Loucy (cell line): ENCODE measurements at regions not wholly inside any gene's neighbourhood (a gene's known extent, or its start where the extent isn't known, plus 50 kb on each side); places are given as distances from the start of the nearest gene placed in this dataset.

ENCODE experiments used
- H2AFZ ChIP-seq: fragments of 200-600 bp; sonication (generic); 2 replicates; pipeline ENCODE4 v1.6.0; 2016; ENCODE audit warnings: antibody characterized with exemption, mild to moderate bottlenecking, low read length, moderate library complexity
- H3F3A ChIP-seq: fragments of 200-600 bp; 2 replicates; pipeline ENCODE4 v1.6.0; 2016; ENCODE audit warnings: antibody characterized with exemption, low read depth, mild to moderate bottlenecking
- H3K27me3 ChIP-seq: fragments of 200-600 bp; sonication (generic); 2 replicates; pipeline ENCODE4 v1.6.1; 2014; ENCODE audit warnings: low read length, mild to moderate bottlenecking; ENCODE audit not compliant: insufficient read depth, poor library complexity, severe bottlenecking
- H3K36me3 ChIP-seq: fragments of 200-600 bp; sonication (generic); 2 replicates; pipeline ENCODE4 v1.6.1; 2016; ENCODE audit warnings: low read length; ENCODE audit not compliant: insufficient read depth
- H3K4me1 ChIP-seq: fragments of 200-600 bp; sonication (generic); 2 replicates; pipeline ENCODE4 v1.5.1; 2014; ENCODE audit warnings: low read length, mild to moderate bottlenecking; ENCODE audit not compliant: insufficient read depth, poor library complexity, severe bottlenecking
- H3K4me2 ChIP-seq: fragments of 200-600 bp; sonication (generic); 2 replicates; pipeline ENCODE4 v1.6.0; 2014; ENCODE audit warnings: antibody characterized with exemption, low read length, low read depth, mild to moderate bottlenecking; ENCODE audit not compliant: poor library complexity, severe bottlenecking
- H3K4me3 ChIP-seq: fragments of 200-600 bp; sonication (generic); 2 replicates; pipeline ENCODE4 v1.5.1; 2014; ENCODE audit warnings: low read length, mild to moderate bottlenecking, mixed read lengths; ENCODE audit not compliant: poor library complexity, severe bottlenecking
- H3K79me2 ChIP-seq: fragments of 200-600 bp; sonication (generic); 2 replicates; pipeline ENCODE4 v1.6.1; 2014; ENCODE audit warnings: low read length; ENCODE audit not compliant: insufficient read depth
- H3K9ac ChIP-seq: fragments of 200-600 bp; sonication (generic); 2 replicates; pipeline ENCODE4 v1.6.0; 2014; ENCODE audit warnings: mild to moderate bottlenecking, low read depth, low read length, moderate library complexity; ENCODE audit not compliant: poor library complexity, severe bottlenecking
- H3K9me2 ChIP-seq: fragments of 200-600 bp; sonication (generic); replicated peaks from 2 replicates; pipeline ENCODE4 v1.6.1; 2016; ENCODE audit warnings: low read depth, low read length, mixed read lengths
- H3K9me3 ChIP-seq: fragments of 200-600 bp; sonication (generic); 2 replicates; pipeline ENCODE4 v1.6.1; 2014; ENCODE audit warnings: mild to moderate bottlenecking, antibody characterized with exemption, low read length, low read depth; ENCODE audit not compliant: insufficient read depth
- H4K20me1 ChIP-seq: fragments of 200-600 bp; sonication (generic); 2 replicates; pipeline ENCODE4 v1.6.0; 2014; ENCODE audit warnings: antibody characterized with exemption, low read length, mild to moderate bottlenecking; ENCODE audit not compliant: insufficient read depth, poor library complexity, severe bottlenecking
- EZH2phosphoT487 ChIP-seq: fragments of 200-600 bp; IDR thresholded peaks from 2 replicates; pipeline ENCODE4 v1.6.1; 2018; ENCODE audit warnings: antibody characterized with exemption, mild to moderate bottlenecking, moderate library complexity, borderline replicate concordance
- TF ChIP-seq, protein P1 (sequence below): fragments of 200-600 bp; sonication (generic); conservative IDR thresholded peaks from 2 replicates; pipeline ENCODE4 v1.5.1; 2014; ENCODE audit warnings: mild to moderate bottlenecking, antibody characterized with exemption, low read length

DNA sequence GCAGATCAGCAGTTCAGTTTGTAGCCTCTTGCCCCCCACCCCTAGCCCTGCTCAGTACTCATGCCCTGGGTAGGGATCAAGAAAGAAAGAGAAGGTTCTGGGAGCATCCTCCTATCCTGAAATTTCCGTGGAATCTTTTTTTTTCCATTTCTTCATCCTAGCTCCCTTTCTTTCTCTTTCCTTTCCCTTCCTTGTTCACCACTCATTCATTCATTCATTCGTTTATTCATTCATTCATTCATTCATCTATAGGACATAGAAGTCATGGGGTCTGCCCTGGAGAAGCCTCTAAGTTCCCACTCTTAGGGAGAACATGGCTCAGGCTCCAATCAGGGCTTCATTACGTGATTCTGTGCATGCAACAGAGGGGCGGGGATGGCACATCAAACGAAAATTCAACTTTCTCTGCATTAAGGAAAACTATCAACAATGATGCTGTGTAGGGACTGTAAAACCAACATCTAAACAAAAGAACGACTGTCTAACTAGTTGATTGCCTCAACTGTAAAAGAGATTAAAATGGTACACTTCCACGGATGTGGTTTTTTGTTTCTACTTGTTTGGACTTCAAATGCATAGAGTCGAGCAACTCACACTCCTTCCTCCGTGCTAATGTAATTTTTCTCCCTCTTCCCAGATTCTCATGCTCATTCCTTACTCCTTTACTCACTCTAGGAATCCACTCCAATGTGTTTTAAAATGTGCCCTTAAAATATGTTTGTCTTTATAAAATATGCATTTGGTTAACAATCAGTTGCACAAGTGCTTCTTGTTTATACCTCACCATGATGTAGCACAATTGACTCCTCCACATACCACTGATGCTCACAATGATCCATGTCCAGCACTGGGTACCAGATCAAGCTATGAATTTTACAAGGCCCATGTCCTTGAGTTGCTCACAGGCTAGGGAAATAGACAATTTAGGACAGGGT, 101.2 kb upstream of the SLC2A1 start:
- H2AFZ ChIP-seq: no peak overlapping the region
- no peaks in the 10 kb centered on the region for H3K79me2 ChIP-seq
- H3K4me1 ChIP-seq: no peaks in the 10 kb centered on the region
- no peaks in the 10 kb centered on the region for H3K27me3 ChIP-seq
- H4K20me1 ChIP-seq: no peaks in the 10 kb centered on the region
- H3K4me2 ChIP-seq: no peak overlapping the region
- H3K4me3 ChIP-seq: no peak overlapping the region
- H3K9me2 ChIP-seq: no peaks in the 10 kb centered on the region
- H3K9ac ChIP-seq: no peak overlapping the region
- TF ChIP-seq, protein P1, sequence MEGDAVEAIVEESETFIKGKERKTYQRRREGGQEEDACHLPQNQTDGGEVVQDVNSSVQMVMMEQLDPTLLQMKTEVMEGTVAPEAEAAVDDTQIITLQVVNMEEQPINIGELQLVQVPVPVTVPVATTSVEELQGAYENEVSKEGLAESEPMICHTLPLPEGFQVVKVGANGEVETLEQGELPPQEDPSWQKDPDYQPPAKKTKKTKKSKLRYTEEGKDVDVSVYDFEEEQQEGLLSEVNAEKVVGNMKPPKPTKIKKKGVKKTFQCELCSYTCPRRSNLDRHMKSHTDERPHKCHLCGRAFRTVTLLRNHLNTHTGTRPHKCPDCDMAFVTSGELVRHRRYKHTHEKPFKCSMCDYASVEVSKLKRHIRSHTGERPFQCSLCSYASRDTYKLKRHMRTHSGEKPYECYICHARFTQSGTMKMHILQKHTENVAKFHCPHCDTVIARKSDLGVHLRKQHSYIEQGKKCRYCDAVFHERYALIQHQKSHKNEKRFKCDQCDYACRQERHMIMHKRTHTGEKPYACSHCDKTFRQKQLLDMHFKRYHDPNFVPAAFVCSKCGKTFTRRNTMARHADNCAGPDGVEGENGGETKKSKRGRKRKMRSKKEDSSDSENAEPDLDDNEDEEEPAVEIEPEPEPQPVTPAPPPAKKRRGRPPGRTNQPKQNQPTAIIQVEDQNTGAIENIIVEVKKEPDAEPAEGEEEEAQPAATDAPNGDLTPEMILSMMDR: no peak
- no peak for TF ChIP-seq EZH2phosphoT487
- H3F3A ChIP-seq: no peaks in the 10 kb centered on the region
- H3K36me3 ChIP-seq: no peaks in the 10 kb centered on the region
- no peaks in the 10 kb centered on the region for H3K9me3 ChIP-seq

DNA sequence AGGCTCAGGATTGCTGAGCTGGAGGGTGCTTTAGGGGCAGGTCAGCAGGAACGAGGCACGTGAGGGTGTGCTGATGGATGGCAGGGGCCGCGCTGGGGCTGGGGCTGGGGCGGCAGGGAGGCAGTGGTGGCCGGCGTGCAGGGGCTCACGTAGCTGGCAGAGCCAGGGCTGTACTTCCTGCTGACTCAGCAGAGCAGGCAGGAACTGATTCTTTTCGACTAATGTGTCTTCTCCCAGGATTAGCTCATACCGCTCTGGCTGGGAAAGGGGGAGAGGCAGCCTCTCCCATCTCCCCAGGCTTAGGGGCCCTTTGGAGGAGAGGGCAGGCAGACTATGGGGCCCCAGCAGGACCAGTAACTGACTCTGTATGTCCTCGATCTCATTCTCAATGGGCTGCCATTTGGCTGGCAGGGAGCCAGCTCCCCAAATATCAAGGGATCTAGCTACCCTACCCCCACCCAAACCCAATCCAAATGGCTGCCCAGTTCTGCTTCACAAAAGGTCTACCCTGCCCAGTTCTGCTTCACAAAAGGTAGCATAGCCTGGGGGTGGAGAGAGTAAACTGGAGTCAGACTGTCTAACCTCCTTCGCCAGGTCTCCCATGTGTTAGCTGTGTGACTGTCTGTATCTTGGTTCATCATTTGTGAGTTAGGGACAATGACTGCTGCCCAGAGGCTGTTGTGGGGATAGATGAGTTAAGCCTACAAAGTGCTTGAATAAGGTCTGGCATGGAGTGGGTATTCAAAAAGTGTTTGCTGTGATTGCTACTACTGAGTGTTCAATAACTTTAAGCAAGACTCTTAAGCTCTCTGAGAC, 100.1 kb upstream of the SLC2A1 start:
- no peaks in the 10 kb centered on the region for H3K4me1 ChIP-seq
- no peaks in the 10 kb centered on the region for H3K9me2 ChIP-seq
- H3K36me3 ChIP-seq: no peaks in the 10 kb centered on the region
- H3K4me3 ChIP-seq: no peak overlapping the region
- no peaks in the 10 kb centered on the region for H4K20me1 ChIP-seq
- H3K27me3 ChIP-seq: no peaks in the 10 kb centered on the region
- peak overlapping the region; percentile 15; the same call in 1 of the 2 replicates for H2AFZ ChIP-seq
- H3K9me3 ChIP-seq: no peaks in the 10 kb centered on the region
- no peaks in the 10 kb centered on the region for H3K79me2 ChIP-seq
- no peak overlapping the region for H3K4me2 ChIP-seq
- no peaks in the 10 kb centered on the region for H3F3A ChIP-seq
- TF ChIP-seq EZH2phosphoT487: no peak
- TF ChIP-seq, protein P1: no peak
- H3K9ac ChIP-seq: no peak overlapping the region

DNA sequence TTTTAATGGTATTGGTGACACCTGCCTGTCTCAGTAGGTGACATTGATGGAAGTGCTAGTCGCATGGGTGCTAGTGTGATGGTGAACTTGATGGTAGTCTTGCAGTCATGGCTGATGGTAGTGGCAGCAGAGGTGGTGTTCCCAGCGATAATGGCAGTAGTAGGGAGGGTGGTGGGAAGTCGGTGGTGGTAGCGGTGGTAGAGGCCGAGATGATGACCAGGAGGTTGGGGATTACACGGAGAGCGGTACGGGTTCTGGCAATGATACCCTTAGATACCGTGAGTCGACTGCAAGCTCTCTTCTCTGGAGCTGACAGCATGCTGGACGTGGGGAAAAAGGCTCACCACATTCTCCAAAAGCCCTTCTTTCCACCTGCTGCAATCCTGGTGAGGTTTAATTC, 99.4 kb upstream of the SLC2A1 start:
- H3F3A ChIP-seq: no peaks in the 10 kb centered on the region
- H3K27me3 ChIP-seq: no peaks in the 10 kb centered on the region
- H3K9me3 ChIP-seq: no peaks in the 10 kb centered on the region
- no peak overlapping the region for H2AFZ ChIP-seq
- no peaks in the 10 kb centered on the region for H3K9me2 ChIP-seq
- H4K20me1 ChIP-seq: no peaks in the 10 kb centered on the region
- TF ChIP-seq, protein P1: no peak
- TF ChIP-seq EZH2phosphoT487: no peak
- no peak overlapping the region for H3K4me3 ChIP-seq
- no peaks in the 10 kb centered on the region for H3K36me3 ChIP-seq
- no peaks in the 10 kb centered on the region for H3K79me2 ChIP-seq
- no peak overlapping the region for H3K9ac ChIP-seq
- H3K4me2 ChIP-seq: no peak overlapping the region
- no peaks in the 10 kb centered on the region for H3K4me1 ChIP-seq
